ENCODE measurements at regions not wholly inside any gene's neighbourhood (a gene's known extent, or its start where the extent isn't known, plus 50 kb on each side); places are given as distances from the start of the nearest gene placed in this dataset.
"Not testable (repeated sequence)": the region's sequence is repeated elsewhere in the genome, so short reads cannot be mapped to it uniquely, and the experiment has no call there.

GRCh38 chr2:196492946-196493345 lies 146.6 kb upstream of the CCDC150 start:
- DNase-seq (ENCODE audit: low spot score): no peak

- DNase-seq (ENCODE audit: low spot score): no peak
These were observed 140.6 kb upstream of the CCDC150 start for GRCh38 chr2:196498962-196499361.

DNA sequence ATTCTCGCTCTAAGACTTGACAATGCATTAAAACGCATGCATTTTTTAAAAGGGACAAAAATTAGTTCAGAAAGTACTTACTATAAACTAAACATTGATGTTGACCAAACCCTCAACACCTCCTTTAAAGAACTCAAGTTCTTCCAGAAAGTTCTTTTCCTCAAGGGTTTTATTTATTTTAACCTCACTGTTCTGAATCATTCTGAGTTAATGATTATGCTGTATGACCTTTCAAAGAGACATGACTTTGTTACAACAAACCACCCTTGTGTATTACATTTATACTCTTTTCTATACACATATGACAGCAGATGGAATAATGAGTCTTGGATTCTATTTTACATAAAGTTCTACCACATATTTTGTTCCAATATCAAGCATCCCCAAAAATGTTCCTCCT lies 139.8 kb upstream of the CCDC150 start:
- no peak for DNase-seq (ENCODE audit: low spot score)

GRCh38 chr2:196500686-196501431 lies 138.7 kb upstream of the CCDC150 start:
- DNase-seq (ENCODE audit: low spot score): no peak

GRCh38 chr2:196501836-196502235 lies 137.7 kb upstream of the CCDC150 start:
- no peak for DNase-seq (ENCODE audit: low spot score)

- no peak for DNase-seq (ENCODE audit: low spot score)
These were observed 137.1 kb upstream of the CCDC150 start for GRCh38 chr2:196502386-196502785.

DNA sequence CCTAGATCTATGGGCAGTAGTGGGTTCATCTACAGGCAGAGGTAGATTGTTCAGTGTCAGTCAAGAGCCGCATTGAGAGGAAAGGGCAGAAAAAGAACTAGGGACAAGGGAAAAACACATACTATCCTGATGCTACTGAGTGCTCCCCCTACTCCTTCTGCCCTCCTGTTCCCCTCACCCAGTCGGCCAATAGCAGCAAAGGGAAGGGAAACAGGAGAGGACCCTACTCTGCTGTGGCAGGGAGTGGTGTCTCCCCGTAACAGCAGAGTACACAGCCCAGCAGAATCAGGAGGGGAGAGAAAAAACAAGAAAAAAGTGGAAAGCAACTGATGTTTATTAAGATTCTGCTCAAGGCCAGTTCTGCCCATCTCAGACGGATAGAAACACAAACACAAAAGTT lies 136.1 kb upstream of the CCDC150 start:
- DNase-seq (ENCODE audit: low spot score): no peak

- no peak for DNase-seq (ENCODE audit: low spot score)
These were observed 134.7 kb upstream of the CCDC150 start for GRCh38 chr2:196504788-196505187.

GRCh38 chr2:196510246-196510645 lies 129.3 kb upstream of the CCDC150 start:
- no peak for DNase-seq (ENCODE audit: low spot score)

DNA sequence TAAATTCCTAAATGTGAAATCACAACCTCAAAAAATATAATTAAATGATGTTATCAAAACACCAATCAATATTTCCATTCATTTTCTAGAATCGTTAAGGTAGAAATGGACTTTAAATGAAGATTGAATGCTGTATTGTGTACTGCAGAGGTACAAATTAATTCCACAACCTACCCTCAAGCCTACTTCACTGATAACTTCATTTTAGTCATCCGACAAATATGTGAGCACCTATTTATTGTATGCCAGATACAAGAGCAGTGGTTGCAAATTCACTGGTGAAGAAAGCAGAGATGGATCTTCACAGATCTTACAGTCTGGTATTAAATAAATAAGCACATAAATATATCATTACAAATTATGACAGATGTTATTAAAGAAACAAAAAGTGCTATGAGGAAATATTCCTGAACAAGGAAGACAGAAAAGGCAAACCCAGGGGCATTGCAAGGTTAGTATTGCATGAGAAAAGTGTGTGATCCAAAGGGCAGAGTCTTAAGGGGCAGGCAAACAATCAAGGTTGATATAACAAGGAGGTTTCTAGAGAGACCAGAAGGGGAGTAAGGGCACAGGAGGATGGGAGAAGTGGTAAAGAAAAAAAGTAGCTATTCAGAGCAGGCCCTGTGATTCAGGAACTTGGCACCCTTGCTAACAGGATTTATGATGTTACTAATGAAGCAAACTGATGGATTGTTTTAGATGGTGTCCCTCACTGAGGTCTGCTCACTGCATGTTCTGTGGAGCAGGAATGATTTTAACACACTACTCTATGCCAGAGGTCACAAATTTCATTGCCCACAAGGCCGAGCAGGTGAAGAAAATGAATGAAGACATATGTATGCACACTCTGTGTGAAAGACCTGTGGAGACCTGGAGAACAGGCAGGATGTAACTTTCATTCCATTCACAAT lies 128.0 kb upstream of the CCDC150 start:
- no peak for DNase-seq (ENCODE audit: low spot score)

- no peak for DNase-seq (ENCODE audit: low spot score)
These were observed 125.6 kb upstream of the CCDC150 start for GRCh38 chr2:196513796-196514526.

DNA sequence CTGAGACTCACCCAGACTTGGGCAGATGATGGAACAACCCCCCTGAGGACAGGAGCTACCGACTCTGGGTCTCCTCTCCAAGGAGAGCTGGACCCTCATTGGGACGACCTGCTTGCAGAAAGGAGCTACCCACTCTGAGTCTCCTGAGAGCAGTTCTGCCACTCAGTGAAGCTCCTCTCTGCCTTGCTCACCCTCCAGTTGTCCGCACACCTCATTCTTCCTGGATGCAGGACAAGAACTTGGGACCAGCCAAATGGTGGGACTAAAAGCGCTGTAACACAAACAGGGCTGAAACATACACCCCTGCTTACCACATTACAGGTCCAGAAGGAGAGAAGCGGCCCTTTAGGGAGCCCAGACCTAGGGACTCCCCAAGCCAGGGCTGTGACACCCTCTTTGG lies 124.9 kb upstream of the CCDC150 start:
- DNase-seq (ENCODE audit: low spot score): no peak

- no peak for DNase-seq (ENCODE audit: low spot score)
These were observed 124.5 kb upstream of the CCDC150 start for GRCh38 chr2:196515051-196515450.

GRCh38 chr2:196515608-196516007 lies 123.9 kb upstream of the CCDC150 start:
- DNase-seq (ENCODE audit: low spot score): no peak

- DNase-seq (ENCODE audit: low spot score): no peak
These were observed 123.0 kb upstream of the CCDC150 start for GRCh38 chr2:196516564-196516963.

- DNase-seq (ENCODE audit: low spot score): no peak
These were observed 118.9 kb upstream of the CCDC150 start for GRCh38 chr2:196520605-196521004.

- DNase-seq (ENCODE audit: low spot score): not testable (repeated sequence)
These were observed 112.4 kb upstream of the CCDC150 start for GRCh38 chr2:196526981-196527725.

- DNase-seq (ENCODE audit: low spot score): peak; percentile 68
These were observed 110.9 kb upstream of the CCDC150 start for GRCh38 chr2:196528486-196529223.

GRCh38 chr2:196530910-196531309 lies 108.6 kb upstream of the CCDC150 start:
- peak; percentile 55 for DNase-seq (ENCODE audit: low spot score)

GRCh38 chr2:196533772-196534397 lies 105.6 kb upstream of the CCDC150 start:
- DNase-seq (ENCODE audit: low spot score): no peak

DNA sequence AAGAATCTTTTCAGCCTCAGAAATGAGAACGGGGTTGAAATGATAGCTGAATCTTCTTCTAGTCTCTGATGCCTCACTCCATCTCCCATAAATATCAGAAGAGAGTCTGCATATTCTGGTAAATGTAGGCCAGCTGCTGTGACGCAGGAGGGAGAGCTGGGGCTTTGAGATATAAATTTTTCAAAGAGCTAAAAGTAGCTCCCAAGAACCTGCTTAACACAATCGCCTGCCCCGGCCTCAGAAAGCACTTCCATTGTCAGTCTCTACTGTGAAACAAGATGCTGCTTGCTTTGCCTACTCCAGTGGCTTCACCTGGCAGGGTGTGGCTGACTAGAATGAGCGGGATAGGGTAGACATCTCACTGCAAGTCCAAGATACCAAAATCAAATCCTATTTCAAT lies 105.0 kb upstream of the CCDC150 start:
- DNase-seq (ENCODE audit: low spot score): no peak
